SK-N-SH treated with all-trans-retinoic acid at 6 μM for 48 hours (cell line): ENCODE measurements at regions not wholly inside any gene's neighbourhood (a gene's known extent, or its start where the extent isn't known, plus 50 kb on each side); places are given as distances from the start of the nearest gene placed in this dataset.

ENCODE experiments used
- ATAC-seq: fragments of 200-7000 bp; cut with Tn5 transposase; 3 replicates; pipeline ENCODE4 v1.9.1; 2020; ENCODE audit warnings: mild to moderate bottlenecking, moderate library complexity
- ARNTL ChIP-seq: fragments of 450-650 bp; formaldehyde crosslinking; IDR thresholded peaks from 2 replicates; pipeline ENCODE4 v1.5.0; 2020; ENCODE audit warnings: low read depth, mild to moderate bottlenecking, moderate library complexity, borderline replicate concordance
- BACH2 ChIP-seq: fragments of 250-450 bp; sonication (Bioruptor Pico); IDR thresholded peaks from 2 replicates; pipeline ENCODE4 v1.9.0; 2021; ENCODE audit warnings: mild to moderate bottlenecking, borderline replicate concordance
- CSDC2 ChIP-seq: fragments of 250-450 bp; sonication (Bioruptor Pico); IDR thresholded peaks from 2 replicates; pipeline ENCODE4 v1.5.0; 2020; ENCODE audit warnings: mild to moderate bottlenecking, moderate library complexity
- ESRRG ChIP-seq: fragments of 250-450 bp; sonication (Bioruptor Pico); IDR thresholded peaks from 2 replicates; pipeline ENCODE4 v1.6.1; 2021; ENCODE audit warnings: mild to moderate bottlenecking
- ISL1 ChIP-seq: fragments of 250-450 bp; sonication (Bioruptor Pico); IDR thresholded peaks from 2 replicates; pipeline ENCODE4 v2.1.2; 2022; ENCODE audit warnings: mild to moderate bottlenecking, moderate library complexity
- OSR1 ChIP-seq: fragments of 250-450 bp; sonication (Bioruptor Pico); IDR thresholded peaks from 2 replicates; pipeline ENCODE4 v1.8.0; 2022; ENCODE audit warnings: moderate library complexity, mild to moderate bottlenecking, inconsistent platforms
- PPARA ChIP-seq: fragments of 250-450 bp; sonication (Bioruptor Pico); IDR thresholded peaks from 2 replicates; pipeline ENCODE4 v1.5.0; 2020; ENCODE audit warnings: mild to moderate bottlenecking, borderline replicate concordance
- RARB ChIP-seq: fragments of 250-450 bp; sonication (Bioruptor Pico); IDR thresholded peaks from 2 replicates; pipeline ENCODE4 v1.8.0; 2021; ENCODE audit warnings: mild to moderate bottlenecking, moderate library complexity
- SNAI2 ChIP-seq: fragments of 250-450 bp; sonication (Bioruptor Pico); IDR thresholded peaks from 2 replicates; pipeline ENCODE4 v1.5.0; 2020; ENCODE audit warnings: mild to moderate bottlenecking, moderate library complexity
- TCF4 ChIP-seq: fragments of 250-450 bp; sonication (Bioruptor Pico); IDR thresholded peaks from 2 replicates; pipeline ENCODE4 v1.8.0; 2021; ENCODE audit warnings: mild to moderate bottlenecking, moderate library complexity, borderline replicate concordance
- TOX ChIP-seq: fragments of 250-450 bp; sonication (Bioruptor Pico); IDR thresholded peaks from 2 replicates; pipeline ENCODE4 v1.8.0; 2021; ENCODE audit warnings: mild to moderate bottlenecking, moderate library complexity, borderline replicate concordance
- ZC3H10 ChIP-seq: fragments of 250-450 bp; sonication (Bioruptor Pico); IDR thresholded peaks from 2 replicates; pipeline ENCODE4 v1.5.1; 2021; ENCODE audit warnings: mild to moderate bottlenecking, moderate library complexity
- ZFP3 ChIP-seq: fragments of 250-450 bp; sonication (Bioruptor Pico); IDR thresholded peaks from 2 replicates; pipeline ENCODE4 v1.5.0; 2020; ENCODE audit warnings: mild to moderate bottlenecking, moderate library complexity
- ZFP30 ChIP-seq: fragments of 450-650 bp; formaldehyde crosslinking; IDR thresholded peaks from 2 replicates; pipeline ENCODE4 v1.5.0; 2022; ENCODE audit warnings: mild to moderate bottlenecking, moderate library complexity
- ZNF565 ChIP-seq: fragments of 450-650 bp; formaldehyde crosslinking; conservative IDR thresholded peaks from 2 replicates; pipeline ENCODE4 v1.5.0; 2020; ENCODE audit warnings: low read depth, mild to moderate bottlenecking, moderate library complexity
- ZNF70 ChIP-seq: fragments of 450-650 bp; formaldehyde crosslinking; IDR thresholded peaks from 2 replicates; pipeline ENCODE4 v1.5.0; 2020; ENCODE audit warnings: mild to moderate bottlenecking, moderate library complexity
- ZNF8 ChIP-seq: fragments of 450-650 bp; formaldehyde crosslinking; IDR thresholded peaks from 2 replicates; pipeline ENCODE4 v1.5.0; 2020; ENCODE audit warnings: mild to moderate bottlenecking, moderate library complexity
- TF ChIP-seq, protein P1 (sequence below): fragments of 250-450 bp; sonication (Bioruptor Pico); IDR thresholded peaks from 2 replicates; pipeline ENCODE4 v1.5.0; 2020; ENCODE audit warnings: mild to moderate bottlenecking, moderate library complexity
- TF ChIP-seq, protein P2 (sequence below): fragments of 250-450 bp; sonication (Bioruptor Pico); IDR thresholded peaks from 2 replicates; pipeline ENCODE4 v1.8.0; 2021; ENCODE audit warnings: low read depth, mild to moderate bottlenecking, moderate library complexity, borderline replicate concordance
- TF ChIP-seq, protein P3 (sequence below): fragments of 250-450 bp; sonication (Bioruptor Pico); IDR thresholded peaks from 2 replicates; pipeline ENCODE4 v1.5.1; 2021; ENCODE audit warnings: mild to moderate bottlenecking, moderate library complexity
- TF ChIP-seq, protein P4 (sequence below): fragments of 250-450 bp; sonication (Bioruptor Pico); IDR thresholded peaks from 2 replicates; pipeline ENCODE4 v1.8.0; 2020; ENCODE audit warnings: mild to moderate bottlenecking, moderate library complexity, borderline replicate concordance
- TF ChIP-seq, protein P5 (sequence below): fragments of 250-450 bp; sonication (Bioruptor Pico); IDR thresholded peaks from 2 replicates; pipeline ENCODE4 v1.5.1; 2020; ENCODE audit warnings: low read depth, mild to moderate bottlenecking, moderate library complexity

DNA sequence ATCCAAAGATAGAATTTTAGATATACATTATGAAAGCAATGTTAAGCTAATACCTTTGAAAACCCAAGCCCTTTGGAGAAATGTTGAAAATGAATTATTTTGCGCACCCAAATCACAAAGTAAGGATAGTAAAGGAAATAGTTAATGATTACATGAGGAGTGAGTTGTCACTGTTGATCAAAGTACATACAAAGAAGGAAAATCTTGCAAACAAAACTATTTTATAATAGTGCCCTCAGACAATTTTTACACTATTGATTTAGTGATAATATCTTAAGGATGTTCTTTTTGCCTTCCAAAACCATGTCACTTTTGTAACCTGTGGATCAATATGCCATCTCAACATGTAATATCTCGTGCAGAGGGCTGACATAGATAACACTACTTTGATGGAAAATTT, 146.8 kb downstream of the DUSP6 start:
- TF ChIP-seq BACH2 (CRISPR knock-in tag) (no peak), ZFP30 (CRISPR knock-in tag) (no peak), RARB (CRISPR knock-in tag) (no peak), ARNTL (CRISPR knock-in tag) (no peak), TOX (CRISPR knock-in tag) (no peak), SNAI2 (no peak), ZFP3 (CRISPR knock-in tag) (no peak), CSDC2 (CRISPR knock-in tag) (no peak)
- TF ChIP-seq, protein P1, sequence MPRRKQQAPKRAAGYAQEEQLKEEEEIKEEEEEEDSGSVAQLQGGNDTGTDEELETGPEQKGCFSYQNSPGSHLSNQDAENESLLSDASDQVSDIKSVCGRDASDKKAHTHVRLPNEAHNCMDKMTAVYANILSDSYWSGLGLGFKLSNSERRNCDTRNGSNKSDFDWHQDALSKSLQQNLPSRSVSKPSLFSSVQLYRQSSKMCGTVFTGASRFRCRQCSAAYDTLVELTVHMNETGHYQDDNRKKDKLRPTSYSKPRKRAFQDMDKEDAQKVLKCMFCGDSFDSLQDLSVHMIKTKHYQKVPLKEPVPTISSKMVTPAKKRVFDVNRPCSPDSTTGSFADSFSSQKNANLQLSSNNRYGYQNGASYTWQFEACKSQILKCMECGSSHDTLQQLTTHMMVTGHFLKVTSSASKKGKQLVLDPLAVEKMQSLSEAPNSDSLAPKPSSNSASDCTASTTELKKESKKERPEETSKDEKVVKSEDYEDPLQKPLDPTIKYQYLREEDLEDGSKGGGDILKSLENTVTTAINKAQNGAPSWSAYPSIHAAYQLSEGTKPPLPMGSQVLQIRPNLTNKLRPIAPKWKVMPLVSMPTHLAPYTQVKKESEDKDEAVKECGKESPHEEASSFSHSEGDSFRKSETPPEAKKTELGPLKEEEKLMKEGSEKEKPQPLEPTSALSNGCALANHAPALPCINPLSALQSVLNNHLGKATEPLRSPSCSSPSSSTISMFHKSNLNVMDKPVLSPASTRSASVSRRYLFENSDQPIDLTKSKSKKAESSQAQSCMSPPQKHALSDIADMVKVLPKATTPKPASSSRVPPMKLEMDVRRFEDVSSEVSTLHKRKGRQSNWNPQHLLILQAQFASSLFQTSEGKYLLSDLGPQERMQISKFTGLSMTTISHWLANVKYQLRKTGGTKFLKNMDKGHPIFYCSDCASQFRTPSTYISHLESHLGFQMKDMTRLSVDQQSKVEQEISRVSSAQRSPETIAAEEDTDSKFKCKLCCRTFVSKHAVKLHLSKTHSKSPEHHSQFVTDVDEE (CRISPR knock-in tag): no peak

DNA sequence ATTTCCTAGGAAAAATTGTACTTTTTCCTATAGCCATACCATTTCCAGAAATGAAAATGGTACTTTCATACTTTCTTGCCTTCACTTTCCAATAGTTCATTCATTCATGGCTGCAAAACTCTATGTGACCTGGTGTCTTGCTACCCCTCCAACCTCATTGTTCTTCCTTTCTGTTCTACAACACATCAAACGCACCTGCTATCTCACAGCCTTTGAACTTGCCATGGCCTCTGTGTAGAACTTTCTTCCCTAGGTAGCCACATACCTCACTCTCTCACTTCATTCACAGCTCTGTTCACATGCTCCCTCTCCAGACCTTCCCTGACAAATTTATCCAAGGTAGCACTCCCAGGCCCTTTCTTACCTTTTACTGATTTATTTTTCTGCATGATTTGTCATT, 149.2 kb downstream of the DUSP6 start:
- ATAC-seq: no peak
- TF ChIP-seq SNAI2 (no peak), ZNF565 (CRISPR knock-in tag) (no peak), RARB (CRISPR knock-in tag) (no peak), OSR1 (no peak), ZFP30 (CRISPR knock-in tag) (no peak), CSDC2 (CRISPR knock-in tag) (no peak), ISL1 (CRISPR knock-in tag) (no peak), TCF4 (no peak), PPARA (no peak), TOX (CRISPR knock-in tag) (no peak), ARNTL (CRISPR knock-in tag) (no peak)
- TF ChIP-seq, protein P2, sequence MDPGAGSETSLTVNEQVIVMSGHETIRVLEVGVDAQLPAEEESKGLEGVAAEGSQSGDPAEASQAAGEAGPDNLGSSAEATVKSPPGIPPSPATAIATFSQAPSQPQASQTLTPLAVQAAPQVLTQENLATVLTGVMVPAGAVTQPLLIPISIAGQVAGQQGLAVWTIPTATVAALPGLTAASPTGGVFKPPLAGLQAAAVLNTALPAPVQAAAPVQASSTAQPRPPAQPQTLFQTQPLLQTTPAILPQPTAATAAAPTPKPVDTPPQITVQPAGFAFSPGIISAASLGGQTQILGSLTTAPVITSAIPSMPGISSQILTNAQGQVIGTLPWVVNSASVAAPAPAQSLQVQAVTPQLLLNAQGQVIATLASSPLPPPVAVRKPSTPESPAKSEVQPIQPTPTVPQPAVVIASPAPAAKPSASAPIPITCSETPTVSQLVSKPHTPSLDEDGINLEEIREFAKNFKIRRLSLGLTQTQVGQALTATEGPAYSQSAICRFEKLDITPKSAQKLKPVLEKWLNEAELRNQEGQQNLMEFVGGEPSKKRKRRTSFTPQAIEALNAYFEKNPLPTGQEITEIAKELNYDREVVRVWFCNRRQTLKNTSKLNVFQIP (CRISPR knock-in tag): no peak
- TF ChIP-seq, protein P3, sequence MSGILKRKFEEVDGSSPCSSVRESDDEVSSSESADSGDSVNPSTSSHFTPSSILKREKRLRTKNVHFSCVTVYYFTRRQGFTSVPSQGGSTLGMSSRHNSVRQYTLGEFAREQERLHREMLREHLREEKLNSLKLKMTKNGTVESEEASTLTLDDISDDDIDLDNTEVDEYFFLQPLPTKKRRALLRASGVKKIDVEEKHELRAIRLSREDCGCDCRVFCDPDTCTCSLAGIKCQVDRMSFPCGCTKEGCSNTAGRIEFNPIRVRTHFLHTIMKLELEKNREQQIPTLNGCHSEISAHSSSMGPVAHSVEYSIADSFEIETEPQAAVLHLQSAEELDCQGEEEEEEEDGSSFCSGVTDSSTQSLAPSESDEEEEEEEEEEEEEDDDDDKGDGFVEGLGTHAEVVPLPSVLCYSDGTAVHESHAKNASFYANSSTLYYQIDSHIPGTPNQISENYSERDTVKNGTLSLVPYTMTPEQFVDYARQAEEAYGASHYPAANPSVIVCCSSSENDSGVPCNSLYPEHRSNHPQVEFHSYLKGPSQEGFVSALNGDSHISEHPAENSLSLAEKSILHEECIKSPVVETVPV: no peak

More for the DNA sequence above, 146.8 kb downstream of the DUSP6 start:
- ATAC-seq: no peak

DNA sequence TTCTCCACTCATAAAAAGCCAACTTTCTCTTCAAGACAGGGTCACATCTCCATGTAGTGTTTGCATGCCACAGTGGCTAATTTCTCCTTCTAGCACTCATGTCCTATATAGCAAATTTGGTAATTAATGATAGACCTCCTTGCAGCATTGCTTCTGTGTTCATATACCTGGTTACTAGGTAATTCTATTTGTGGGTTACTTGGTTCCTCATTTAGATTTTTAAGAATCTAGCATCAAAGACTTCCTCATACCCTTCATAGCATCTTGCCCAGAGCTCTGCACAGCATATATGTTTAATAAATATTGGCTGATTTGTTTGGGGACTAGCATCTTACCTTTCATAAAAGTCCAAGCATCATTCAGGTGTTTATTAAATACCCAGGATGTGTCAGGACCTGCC, 152.1 kb downstream of the DUSP6 start:
- TF ChIP-seq ZFP30 (CRISPR knock-in tag) (no peak), TCF4 (no peak), ZNF70 (CRISPR knock-in tag) (no peak), ARNTL (CRISPR knock-in tag) (no peak), PPARA (no peak), ISL1 (CRISPR knock-in tag) (no peak), ESRRG (CRISPR knock-in tag) (no peak), ZNF8 (CRISPR knock-in tag) (no peak), ZFP3 (CRISPR knock-in tag) (no peak), BACH2 (CRISPR knock-in tag) (no peak), SNAI2 (no peak), ZNF565 (CRISPR knock-in tag) (no peak), ZC3H10 (CRISPR knock-in tag) (no peak), OSR1 (no peak)
- TF ChIP-seq, protein P4, sequence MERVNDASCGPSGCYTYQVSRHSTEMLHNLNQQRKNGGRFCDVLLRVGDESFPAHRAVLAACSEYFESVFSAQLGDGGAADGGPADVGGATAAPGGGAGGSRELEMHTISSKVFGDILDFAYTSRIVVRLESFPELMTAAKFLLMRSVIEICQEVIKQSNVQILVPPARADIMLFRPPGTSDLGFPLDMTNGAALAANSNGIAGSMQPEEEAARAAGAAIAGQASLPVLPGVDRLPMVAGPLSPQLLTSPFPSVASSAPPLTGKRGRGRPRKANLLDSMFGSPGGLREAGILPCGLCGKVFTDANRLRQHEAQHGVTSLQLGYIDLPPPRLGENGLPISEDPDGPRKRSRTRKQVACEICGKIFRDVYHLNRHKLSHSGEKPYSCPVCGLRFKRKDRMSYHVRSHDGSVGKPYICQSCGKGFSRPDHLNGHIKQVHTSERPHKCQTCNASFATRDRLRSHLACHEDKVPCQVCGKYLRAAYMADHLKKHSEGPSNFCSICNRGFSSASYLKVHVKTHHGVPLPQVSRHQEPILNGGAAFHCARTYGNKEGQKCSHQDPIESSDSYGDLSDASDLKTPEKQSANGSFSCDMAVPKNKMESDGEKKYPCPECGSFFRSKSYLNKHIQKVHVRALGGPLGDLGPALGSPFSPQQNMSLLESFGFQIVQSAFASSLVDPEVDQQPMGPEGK (CRISPR knock-in tag): no peak
- TF ChIP-seq, protein P5, sequence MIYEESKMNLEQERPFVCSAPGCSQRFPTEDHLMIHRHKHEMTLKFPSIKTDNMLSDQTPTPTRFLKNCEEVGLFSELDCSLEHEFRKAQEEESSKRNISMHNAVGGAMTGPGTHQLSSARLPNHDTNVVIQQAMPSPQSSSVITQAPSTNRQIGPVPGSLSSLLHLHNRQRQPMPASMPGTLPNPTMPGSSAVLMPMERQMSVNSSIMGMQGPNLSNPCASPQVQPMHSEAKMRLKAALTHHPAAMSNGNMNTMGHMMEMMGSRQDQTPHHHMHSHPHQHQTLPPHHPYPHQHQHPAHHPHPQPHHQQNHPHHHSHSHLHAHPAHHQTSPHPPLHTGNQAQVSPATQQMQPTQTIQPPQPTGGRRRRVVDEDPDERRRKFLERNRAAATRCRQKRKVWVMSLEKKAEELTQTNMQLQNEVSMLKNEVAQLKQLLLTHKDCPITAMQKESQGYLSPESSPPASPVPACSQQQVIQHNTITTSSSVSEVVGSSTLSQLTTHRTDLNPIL (CRISPR knock-in tag): no peak
- ATAC-seq: no peak
